Right lobe of liver (tissue), 4 donors: ENCODE measurements at regions not wholly inside any gene's neighbourhood (a gene's known extent, or its start where the extent isn't known, plus 50 kb on each side); places are given as distances from the start of the nearest gene placed in this dataset.

Source experiments
- CTCF ChIP-seq, 4 donors: fragments of 200-600 bp in 3 of 4; fragments of 450-650 bp in 1 of 4; IDR thresholded peaks; one replicate each; pipeline versions ENCODE4 v1.5.1 to v1.8.0; 2016 to 2022; ENCODE audit warnings: antibody characterized with exemption in 4 of 4, mild to moderate bottlenecking in 2 of 4
- POLR2A ChIP-seq: fragments of 450-650 bp; IDR thresholded peaks from one replicate; pipeline ENCODE4 v1.6.1; 2017; ENCODE audit warnings: antibody characterized with exemption, mild to moderate bottlenecking
- donor health status: DM: no; HTN: no; CAD: no.
- donor health status: DM: no; HTN: no; CAD: no.
- donor health status: DM: no; HTN: yes; CAD: no.

GRCh38 chr1:105730701-105731100 is 1325.8 kb upstream of the PRMT6 start:
- no peak for TF ChIP-seq POLR2A
- no peak for TF ChIP-seq CTCF (IDR thresholded peaks at IDR 0.05)
